ENCODE measurements at regions not wholly inside any gene's neighbourhood (a gene's known extent, or its start where the extent isn't known, plus 50 kb on each side); places are given as distances from the start of the nearest gene placed in this dataset.

GRCh38 chr3:191680989-191681597, 220.1 kb downstream of the PYDC2 start:
- Mint-ChIP-seq H3K4me3 (no peak overlapping the region), H3K27ac (no peak overlapping the region), H3K9me3 (peaks cover 4% of the 10 kb centered on the region), H3K27me3 (ENCODE audit: insufficient read depth, low read depth) (no peaks in the 10 kb centered on the region), H3K36me3 (no peaks in the 10 kb centered on the region), H3K4me1 (no peaks in the 10 kb centered on the region)
- Histone ChIP-seq H3K79me2 (ENCODE audit: low read depth) (no peaks in the 10 kb centered on the region), H3K27me3 (no peaks in the 10 kb centered on the region), H3K36me3 (no peaks in the 10 kb centered on the region), H3K9ac (no peak overlapping the region), H3K4me1 (no peaks in the 10 kb centered on the region), H3K4me3 (no peak overlapping the region), H2AFZ (replicated peaks) (no peak overlapping the region), H3K27ac (no peak overlapping the region), H3F3A (ENCODE audit: low read depth) (no peaks in the 10 kb centered on the region), H4K20me1 (ENCODE audit: low read depth) (no peaks in the 10 kb centered on the region), H3K9me3 (ENCODE audit: low read depth) (no peaks in the 10 kb centered on the region), H3K4me2 (no peak overlapping the region)
- no peak for DNase-seq (ENCODE audit: low spot score)
- TF ChIP-seq EZH2phosphoT487 (IDR thresholded peaks at IDR 0.05), result no peak
- no peak for TF ChIP-seq CTCF (IDR thresholded peaks at IDR 0.05)
- no peak for TF ChIP-seq EZH2 (IDR thresholded peaks at IDR 0.05)

GRCh38 chr3:191682961-191683360, 222.0 kb downstream of the PYDC2 start:
- H3K27me3 ChIP-seq, result no peaks in the 10 kb centered on the region
- Mint-ChIP-seq H3K27ac (no peak overlapping the region), H3K4me1 (no peaks in the 10 kb centered on the region), H3K36me3 (no peaks in the 10 kb centered on the region), H3K9me3 (no peaks in the 10 kb centered on the region), H3K4me3 (no peak overlapping the region), H3K27me3 (ENCODE audit: insufficient read depth, low read depth) (no peaks in the 10 kb centered on the region)
- no peaks in the 10 kb centered on the region for H3K36me3 ChIP-seq
- H3F3A ChIP-seq (ENCODE audit: low read depth), result no peaks in the 10 kb centered on the region
- H3K9ac ChIP-seq, result no peak overlapping the region
- no peaks in the 10 kb centered on the region for H3K79me2 ChIP-seq (ENCODE audit: low read depth)
- no peaks in the 10 kb centered on the region for H3K4me1 ChIP-seq
- no peaks in the 10 kb centered on the region for H3K9me3 ChIP-seq (ENCODE audit: low read depth)
- H2AFZ ChIP-seq (replicated peaks), result no peak overlapping the region
- no peak overlapping the region for H3K27ac ChIP-seq
- no peak overlapping the region for H3K4me3 ChIP-seq
- H4K20me1 ChIP-seq (ENCODE audit: low read depth), result no peaks in the 10 kb centered on the region
- no peak for TF ChIP-seq EZH2phosphoT487 (IDR thresholded peaks at IDR 0.05)
- no peak for TF ChIP-seq CTCF (IDR thresholded peaks at IDR 0.05)
- TF ChIP-seq EZH2 (IDR thresholded peaks at IDR 0.05), result no peak
- no peak for DNase-seq (ENCODE audit: low spot score)
- no peak overlapping the region for H3K4me2 ChIP-seq

- no peak overlapping the region for H3K9ac ChIP-seq
- no peaks in the 10 kb centered on the region for H3K36me3 ChIP-seq
- no peak overlapping the region for H3K27ac ChIP-seq
- Mint-ChIP-seq H3K9me3 (peaks cover 3% of the 10 kb centered on the region), H3K27ac (no peak overlapping the region), H3K36me3 (no peaks in the 10 kb centered on the region), H3K4me3 (no peak overlapping the region), H3K27me3 (ENCODE audit: insufficient read depth, low read depth) (peaks cover 3% of the 10 kb centered on the region), H3K4me1 (peaks cover 2% of the 10 kb centered on the region)
- H4K20me1 ChIP-seq (ENCODE audit: low read depth), result no peaks in the 10 kb centered on the region
- H3F3A ChIP-seq (ENCODE audit: low read depth), result peaks cover 6% of the 10 kb centered on the region
- no peaks in the 10 kb centered on the region for H3K79me2 ChIP-seq (ENCODE audit: low read depth)
- no peaks in the 10 kb centered on the region for H3K27me3 ChIP-seq
- H3K4me2 ChIP-seq, result no peak overlapping the region
- TF ChIP-seq EZH2phosphoT487 (IDR thresholded peaks at IDR 0.05) (no peak), CTCF (IDR thresholded peaks at IDR 0.05) (no peak), EZH2 (IDR thresholded peaks at IDR 0.05) (no peak)
- H3K4me1 ChIP-seq, result no peaks in the 10 kb centered on the region
- H3K4me3 ChIP-seq, result no peak overlapping the region
- H3K9me3 ChIP-seq (ENCODE audit: low read depth), result no peaks in the 10 kb centered on the region
- no peak overlapping the region for H2AFZ ChIP-seq (replicated peaks)
- no peak for DNase-seq (ENCODE audit: low spot score)
Observed at GRCh38 chr3:191686626-191687025, 225.7 kb downstream of the PYDC2 start.

Data from neural progenitor cell (in vitro differentiated cells).